GM21737 (cell line): ENCODE measurements at regions not wholly inside any gene's neighbourhood (a gene's known extent, or its start where the extent isn't known, plus 50 kb on each side); places are given as distances from the start of the nearest gene placed in this dataset.
"Not testable (repeated sequence)": the region's sequence is repeated elsewhere in the genome, so short reads cannot be mapped to it uniquely, and the experiment has no call there.

Experiments
- ATAC-seq: cut with Tn5 transposase; IDR thresholded peaks from one replicate; pipeline ENCODE4 v1.9.1; 2021; ENCODE audit warnings: mild to moderate bottlenecking, moderate library complexity; ENCODE audit not compliant: unreplicated experiment

- ATAC-seq = no peak
Observed at GRCh38 chr1:242651817-242652216, 127.3 kb upstream of the PLD5 start.

GRCh38 chr1:242641461-242641860 is 117.0 kb upstream of the PLD5 start:
- ATAC-seq = no peak

- ATAC-seq = no peak
Observed at GRCh38 chr1:242639104-242639503, 114.6 kb upstream of the PLD5 start.

- ATAC-seq = no peak
Observed at GRCh38 chr1:242634732-242635131, 110.2 kb upstream of the PLD5 start.

GRCh38 chr1:242629396-242629795 is 104.9 kb upstream of the PLD5 start:
- ATAC-seq = no peak

GRCh38 chr1:242623756-242624155 is 99.3 kb upstream of the PLD5 start:
- no peak for ATAC-seq

GRCh38 chr1:242623119-242623518 is 98.6 kb upstream of the PLD5 start:
- no peak for ATAC-seq

- no peak for ATAC-seq
Observed at GRCh38 chr1:242613266-242613815, 88.8 kb upstream of the PLD5 start.

- no peak for ATAC-seq
Observed at GRCh38 chr1:242610209-242610608, 85.7 kb upstream of the PLD5 start.

- no peak for ATAC-seq
Observed at GRCh38 chr1:242605521-242605920, 81.0 kb upstream of the PLD5 start.

GRCh38 chr1:242602001-242602400 is 77.5 kb upstream of the PLD5 start:
- ATAC-seq = no peak

GRCh38 chr1:242593756-242594155 is 69.3 kb upstream of the PLD5 start:
- ATAC-seq = not testable (repeated sequence)

- ATAC-seq = no peak
Observed at GRCh38 chr1:242586360-242586680, 61.8 kb upstream of the PLD5 start.

- no peak for ATAC-seq
Observed at GRCh38 chr1:242585616-242586359, 61.3 kb upstream of the PLD5 start.

- ATAC-seq = no peak
Observed at GRCh38 chr1:242582669-242583068, 58.2 kb upstream of the PLD5 start.

GRCh38 chr1:242579528-242580235 is 55.2 kb upstream of the PLD5 start:
- ATAC-seq = no peak
